Activated CD4-positive, alpha-beta memory T cell treated with anti-CD3 and anti-CD28 coated beads for 36 hours (primary cell): ENCODE measurements at regions not wholly inside any gene's neighbourhood (a gene's known extent, or its start where the extent isn't known, plus 50 kb on each side); places are given as distances from the start of the nearest gene placed in this dataset.

ENCODE experiments used
- CTCF ChIA-PET: fragments of 350-600 bp; sonication (Branson Sonifier 250); formaldehyde crosslinking; loops from one replicate; lab custom pipeline; 2021; ENCODE audit warnings: antibody characterized with exemption, inconsistent platforms; lab: Charles Lee
- POLR2A ChIA-PET: fragments of 350-600 bp; sonication (Branson Sonifier 250); formaldehyde crosslinking; loops from one replicate; lab custom pipeline; 2021; ENCODE audit warnings: antibody characterized with exemption; lab: Charles Lee
- DNase-seq: peaks from one replicate; pipeline ENCODE4 v3.0.0-alpha.2; 2020
- H3K27ac Mint-ChIP-seq: one replicate; pipeline ENCODE4 v1.8.0; 2021; ENCODE audit warnings: mixed read lengths
- H3K27me3 Mint-ChIP-seq: one replicate; pipeline ENCODE4 v1.8.0; 2021; ENCODE audit warnings: mixed read lengths
- H3K36me3 Mint-ChIP-seq: one replicate; pipeline ENCODE4 v1.8.0; 2021; ENCODE audit warnings: mixed read lengths
- H3K4me1 Mint-ChIP-seq: one replicate; pipeline ENCODE4 v1.8.0; 2021; ENCODE audit warnings: low read depth, mixed read lengths
- H3K4me3 Mint-ChIP-seq: one replicate; pipeline ENCODE4 v1.8.0; 2021; ENCODE audit warnings: mild to moderate bottlenecking, mixed read lengths
- H3K9me3 Mint-ChIP-seq: one replicate; pipeline ENCODE4 v1.8.0; 2021; ENCODE audit warnings: mixed read lengths
- intact Hi-C: fragments of 100-400 bp; cut with micrococcal nuclease; formaldehyde crosslinking; loops from one replicate; pipeline ENCODE4 v1.15.1; 2023

GRCh38 chr4:28787947-28788346 lies 1927.3 kb downstream of the STIM2 start:
- Mint-ChIP-seq H3K27me3 (no peaks in the 10 kb centered on the region), H3K4me3 (no peak overlapping the region), H3K27ac (no peak overlapping the region), H3K4me1 (no peaks in the 10 kb centered on the region), H3K9me3 (peaks cover 16% of the 10 kb centered on the region), H3K36me3 (no peaks in the 10 kb centered on the region)
- intact Hi-C loops, result no loop called here
- DNase-seq, result no peak
- ChIA-PET CTCF (no interaction called here), POLR2A (no interaction called here)

GRCh38 chr4:28788929-28789490 lies 1928.4 kb downstream of the STIM2 start:
- H3K9me3 Mint-ChIP-seq, result peaks cover 18% of the 10 kb centered on the region
- H3K27ac Mint-ChIP-seq, result no peak overlapping the region
- intact Hi-C loops, result no loop called here
- no peak for DNase-seq
- no peaks in the 10 kb centered on the region for H3K36me3 Mint-ChIP-seq
- H3K4me3 Mint-ChIP-seq, result no peak overlapping the region
- H3K27me3 Mint-ChIP-seq, result no peaks in the 10 kb centered on the region
- CTCF ChIA-PET, result no interaction called here
- no peaks in the 10 kb centered on the region for H3K4me1 Mint-ChIP-seq
- POLR2A ChIA-PET, result no interaction called here

- Mint-ChIP-seq H3K9me3 (peaks cover 26% of the 10 kb centered on the region), H3K4me1 (no peaks in the 10 kb centered on the region), H3K4me3 (no peak overlapping the region), H3K36me3 (no peaks in the 10 kb centered on the region), H3K27ac (no peak overlapping the region), H3K27me3 (no peaks in the 10 kb centered on the region)
- intact Hi-C loops, result no loop called here
- ChIA-PET CTCF (no interaction called here), POLR2A (no interaction called here)
- DNase-seq, result no peak
Measured at GRCh38 chr4:28792917-28793597, 1927.1 kb upstream of the PCDH7 start.

DNA sequence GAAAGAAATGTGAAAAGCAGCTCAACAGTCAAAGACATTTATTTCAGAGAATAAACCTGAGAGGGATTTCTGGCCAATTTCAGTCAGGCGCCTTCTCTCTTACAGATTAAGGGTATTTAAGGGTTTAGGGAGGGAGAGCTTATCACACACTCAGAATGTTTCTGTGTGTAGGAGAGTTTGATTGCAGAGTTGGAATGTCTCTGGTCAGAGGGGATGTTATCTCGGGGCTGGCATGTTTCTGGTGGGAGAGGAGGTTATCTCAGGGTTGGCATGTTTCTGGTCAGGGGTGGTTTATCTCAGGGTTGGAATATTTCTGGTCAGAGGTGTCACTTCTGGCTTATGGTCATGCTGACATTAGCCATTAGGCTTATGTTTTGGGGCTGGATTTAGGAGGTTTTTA lies 1920.5 kb upstream of the PCDH7 start:
- DNase-seq, result no peak
- ChIA-PET POLR2A (no interaction called here), CTCF (no interaction called here)
- no peaks in the 10 kb centered on the region for H3K27me3 Mint-ChIP-seq
- no peaks in the 10 kb centered on the region for H3K4me1 Mint-ChIP-seq
- intact Hi-C loops, result no loop called here
- no peaks in the 10 kb centered on the region for H3K36me3 Mint-ChIP-seq
- no peak overlapping the region for H3K4me3 Mint-ChIP-seq
- peaks cover 6% of the 10 kb centered on the region for H3K9me3 Mint-ChIP-seq
- no peak overlapping the region for H3K27ac Mint-ChIP-seq

- Mint-ChIP-seq H3K27me3 (no peaks in the 10 kb centered on the region), H3K36me3 (no peaks in the 10 kb centered on the region), H3K9me3 (peaks cover 38% of the 10 kb centered on the region), H3K4me1 (no peaks in the 10 kb centered on the region), H3K27ac (no peak overlapping the region), H3K4me3 (no peak overlapping the region)
- intact Hi-C loops, result no loop called here
- no peak for DNase-seq
- CTCF ChIA-PET, result no interaction called here
- POLR2A ChIA-PET, result no interaction called here
Measured at GRCh38 chr4:28811025-28811424, 1909.1 kb upstream of the PCDH7 start.

DNA sequence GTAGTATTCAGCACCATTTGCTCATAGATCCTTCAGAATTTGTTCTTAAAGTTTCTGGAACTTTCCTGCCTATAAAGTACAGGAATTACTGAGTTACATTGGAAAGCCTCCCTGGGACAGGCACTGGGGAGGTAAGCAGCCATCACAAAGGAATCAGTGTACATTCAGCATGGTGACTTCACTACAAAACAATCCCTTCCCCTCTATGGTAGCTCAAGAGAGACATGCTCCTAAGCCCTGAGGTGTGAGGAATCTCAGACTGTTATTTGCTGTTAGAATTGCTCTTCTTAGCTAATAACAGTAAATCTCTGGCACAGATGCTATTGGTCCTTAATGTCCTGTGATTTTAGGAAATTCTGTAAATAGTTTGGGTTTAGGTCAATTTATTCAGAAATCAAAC lies 1898.0 kb upstream of the PCDH7 start:
- ChIA-PET POLR2A (no interaction called here), CTCF (no interaction called here)
- Mint-ChIP-seq H3K27ac (no peak overlapping the region), H3K4me3 (no peak overlapping the region), H3K36me3 (no peaks in the 10 kb centered on the region), H3K27me3 (no peaks in the 10 kb centered on the region), H3K9me3 (peaks cover 16% of the 10 kb centered on the region), H3K4me1 (no peaks in the 10 kb centered on the region)
- intact Hi-C loops, result no loop called here
- DNase-seq, result no peak

DNA sequence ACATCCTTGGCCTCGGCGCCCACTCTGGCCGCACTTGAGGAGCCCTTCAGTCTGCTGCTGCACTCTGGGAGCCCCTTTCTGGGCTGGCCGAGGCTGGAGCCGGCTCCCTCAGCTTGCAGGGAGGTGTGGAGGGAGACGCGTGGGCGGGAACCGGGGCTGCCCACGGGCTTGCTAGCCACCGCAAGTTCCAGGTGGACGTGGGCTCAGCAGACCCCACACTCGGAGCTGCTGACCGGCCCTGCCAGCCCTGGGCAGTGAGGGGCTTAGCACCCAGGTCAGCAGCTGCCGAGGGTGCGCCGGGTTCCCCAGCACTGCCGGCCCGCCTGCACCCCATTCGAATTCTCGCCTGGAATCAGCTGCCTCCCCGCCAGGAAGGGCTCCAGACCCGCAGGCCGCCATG lies 1892.3 kb upstream of the PCDH7 start:
- H3K4me3 Mint-ChIP-seq, result no peak overlapping the region
- H3K27me3 Mint-ChIP-seq, result no peaks in the 10 kb centered on the region
- H3K27ac Mint-ChIP-seq, result no peak overlapping the region
- H3K9me3 Mint-ChIP-seq, result peaks cover 12% of the 10 kb centered on the region
- intact Hi-C loops, result no loop called here
- no peaks in the 10 kb centered on the region for H3K36me3 Mint-ChIP-seq
- ChIA-PET CTCF (no interaction called here), POLR2A (no interaction called here)
- DNase-seq, result no peak
- no peaks in the 10 kb centered on the region for H3K4me1 Mint-ChIP-seq

DNA sequence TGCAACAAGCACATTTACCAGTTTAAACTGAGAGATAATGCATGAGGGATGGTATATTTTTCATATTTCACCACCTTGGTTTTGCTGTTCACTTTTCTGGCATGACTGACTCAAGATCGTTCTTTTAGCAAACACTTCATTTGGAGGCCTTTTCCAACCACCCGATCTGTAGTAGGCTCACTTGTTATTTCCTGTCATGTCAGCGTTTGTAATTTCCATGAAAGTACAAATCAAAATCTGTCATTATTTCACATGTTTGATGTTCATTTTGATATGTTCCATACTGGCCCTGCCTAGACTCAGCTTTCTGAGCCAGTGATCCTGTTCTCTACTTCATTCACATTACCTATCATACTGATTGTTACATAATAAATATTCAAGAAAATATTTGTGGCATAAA lies 1888.3 kb upstream of the PCDH7 start:
- Mint-ChIP-seq H3K4me3 (no peak overlapping the region), H3K27ac (no peak overlapping the region), H3K36me3 (no peaks in the 10 kb centered on the region), H3K9me3 (peaks cover 8% of the 10 kb centered on the region), H3K27me3 (no peaks in the 10 kb centered on the region), H3K4me1 (no peaks in the 10 kb centered on the region)
- POLR2A ChIA-PET, result no interaction called here
- intact Hi-C loops, result no loop called here
- CTCF ChIA-PET, result no interaction called here
- DNase-seq, result no peak

- Mint-ChIP-seq H3K27me3 (no peaks in the 10 kb centered on the region), H3K9me3 (peaks cover 5% of the 10 kb centered on the region), H3K4me3 (no peak overlapping the region), H3K4me1 (no peaks in the 10 kb centered on the region), H3K27ac (no peak overlapping the region), H3K36me3 (no peaks in the 10 kb centered on the region)
- intact Hi-C loops, result no loop called here
- ChIA-PET POLR2A (no interaction called here), CTCF (no interaction called here)
- no peak for DNase-seq
Measured at GRCh38 chr4:28832444-28832843, 1887.7 kb upstream of the PCDH7 start.

GRCh38 chr4:28834120-28834519 lies 1886.0 kb upstream of the PCDH7 start:
- CTCF ChIA-PET, result no interaction called here
- Mint-ChIP-seq H3K27me3 (no peaks in the 10 kb centered on the region), H3K27ac (no peak overlapping the region), H3K4me3 (no peak overlapping the region), H3K9me3 (peaks cover 7% of the 10 kb centered on the region), H3K36me3 (no peaks in the 10 kb centered on the region), H3K4me1 (no peaks in the 10 kb centered on the region)
- intact Hi-C loops, result no loop called here
- no peak for DNase-seq
- POLR2A ChIA-PET, result no interaction called here

- intact Hi-C loops, result no loop called here
- Mint-ChIP-seq H3K9me3 (peaks cover 6% of the 10 kb centered on the region), H3K36me3 (no peaks in the 10 kb centered on the region), H3K27me3 (no peaks in the 10 kb centered on the region), H3K4me3 (no peak overlapping the region), H3K4me1 (no peaks in the 10 kb centered on the region), H3K27ac (no peak overlapping the region)
- CTCF ChIA-PET, result no interaction called here
- DNase-seq, result no peak
- POLR2A ChIA-PET, result no interaction called here
Measured at GRCh38 chr4:28835501-28835900, 1884.7 kb upstream of the PCDH7 start.

DNA sequence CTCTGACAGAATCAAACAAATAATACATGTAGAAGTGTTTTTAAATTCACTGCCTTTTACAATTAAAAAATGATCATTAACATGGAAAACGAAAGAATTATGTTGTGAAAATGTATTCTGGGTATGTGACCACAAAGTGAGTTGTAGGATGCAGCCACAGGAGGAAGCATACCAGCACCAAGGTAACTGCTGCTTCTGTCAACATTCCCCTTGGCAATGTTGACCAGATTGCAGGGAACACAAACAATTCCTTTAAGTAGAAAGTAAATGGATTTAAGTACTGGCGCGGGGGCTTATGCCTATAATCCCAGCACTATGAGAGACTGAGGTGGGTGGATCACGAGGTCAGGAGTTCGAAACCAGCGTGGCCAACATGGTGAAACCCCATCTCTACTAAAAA lies 1877.9 kb upstream of the PCDH7 start:
- H3K27me3 Mint-ChIP-seq, result no peaks in the 10 kb centered on the region
- intact Hi-C loops, result no loop called here
- no peak for DNase-seq
- H3K4me1 Mint-ChIP-seq, result no peaks in the 10 kb centered on the region
- ChIA-PET CTCF (no interaction called here), POLR2A (no interaction called here)
- no peaks in the 10 kb centered on the region for H3K36me3 Mint-ChIP-seq
- no peak overlapping the region for H3K4me3 Mint-ChIP-seq
- no peak overlapping the region for H3K27ac Mint-ChIP-seq
- H3K9me3 Mint-ChIP-seq, result peaks cover 11% of the 10 kb centered on the region

DNA sequence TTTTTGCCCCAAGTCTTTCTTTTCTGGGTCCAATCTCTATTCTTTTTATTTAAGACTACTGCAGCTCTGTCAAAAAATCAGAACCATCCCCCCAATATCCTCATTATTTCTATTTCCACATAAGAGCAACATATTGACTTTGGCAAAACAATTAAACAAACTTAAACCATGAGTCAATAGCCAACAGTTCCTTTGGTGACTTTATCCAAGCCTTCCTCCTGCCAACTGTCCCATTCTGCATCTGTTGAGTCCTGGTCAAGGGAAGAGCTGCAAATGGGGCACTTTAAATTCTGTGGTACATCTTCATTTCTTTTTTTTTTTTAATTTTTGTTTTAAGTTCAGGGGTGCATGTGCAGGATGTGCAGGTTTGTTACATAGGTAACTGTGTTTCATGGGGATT lies 1875.0 kb upstream of the PCDH7 start:
- H3K4me1 Mint-ChIP-seq, result no peaks in the 10 kb centered on the region
- no peaks in the 10 kb centered on the region for H3K27me3 Mint-ChIP-seq
- intact Hi-C loops, result no loop called here
- no peak overlapping the region for H3K27ac Mint-ChIP-seq
- ChIA-PET POLR2A (no interaction called here), CTCF (no interaction called here)
- no peaks in the 10 kb centered on the region for H3K36me3 Mint-ChIP-seq
- H3K9me3 Mint-ChIP-seq, result peaks cover 21% of the 10 kb centered on the region
- DNase-seq, result no peak
- no peak overlapping the region for H3K4me3 Mint-ChIP-seq
